GM19372 (cell line): ENCODE measurements at regions not wholly inside any gene's neighbourhood (a gene's known extent, or its start where the extent isn't known, plus 50 kb on each side); places are given as distances from the start of the nearest gene placed in this dataset.

Source experiments
- ATAC-seq: cut with Tn5 transposase; IDR thresholded peaks from one replicate; pipeline ENCODE4 v1.9.1; 2021; ENCODE audit warnings: mild to moderate bottlenecking, low read depth, moderate library complexity; ENCODE audit not compliant: unreplicated experiment

DNA sequence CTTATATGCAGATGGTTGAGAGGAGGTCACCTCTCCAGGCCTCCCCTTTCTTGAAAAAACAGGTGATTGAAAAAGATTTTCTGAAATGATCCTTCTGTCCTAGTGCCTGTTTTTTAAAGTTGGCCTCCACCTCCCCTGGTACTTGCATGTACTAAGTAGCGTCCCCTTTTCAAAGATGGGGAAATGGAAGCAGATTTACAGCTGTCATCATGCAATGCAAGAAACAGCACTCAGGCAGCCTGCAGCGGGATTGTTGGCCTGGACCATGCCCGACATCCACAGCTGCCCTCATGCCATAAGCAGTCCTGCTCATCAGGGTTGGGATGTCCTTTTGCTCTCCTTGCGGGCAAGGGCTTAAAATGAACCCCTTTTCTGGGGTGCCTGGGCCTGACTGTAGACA, 127.2 kb upstream of the MGMT start:
- no peak for ATAC-seq

DNA sequence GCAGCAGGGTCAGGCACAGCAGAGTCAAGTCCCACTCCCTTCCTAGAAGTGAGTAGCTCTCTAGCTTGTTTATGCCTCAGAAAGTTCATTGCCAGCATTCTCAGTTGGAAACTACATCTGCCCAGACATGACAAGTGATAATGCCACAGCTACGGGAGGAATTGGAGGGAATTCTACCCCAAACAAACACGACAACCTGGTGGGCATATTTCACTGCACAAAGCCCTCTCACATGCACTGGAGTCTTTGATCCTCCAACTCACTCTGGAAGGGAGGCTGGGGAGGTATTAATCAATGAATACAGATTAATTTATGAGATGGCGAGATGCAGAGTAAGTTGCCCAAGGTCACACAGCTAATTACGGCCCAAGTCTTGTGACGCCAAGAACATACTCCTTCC, 126.0 kb upstream of the MGMT start:
- ATAC-seq, result no peak

DNA sequence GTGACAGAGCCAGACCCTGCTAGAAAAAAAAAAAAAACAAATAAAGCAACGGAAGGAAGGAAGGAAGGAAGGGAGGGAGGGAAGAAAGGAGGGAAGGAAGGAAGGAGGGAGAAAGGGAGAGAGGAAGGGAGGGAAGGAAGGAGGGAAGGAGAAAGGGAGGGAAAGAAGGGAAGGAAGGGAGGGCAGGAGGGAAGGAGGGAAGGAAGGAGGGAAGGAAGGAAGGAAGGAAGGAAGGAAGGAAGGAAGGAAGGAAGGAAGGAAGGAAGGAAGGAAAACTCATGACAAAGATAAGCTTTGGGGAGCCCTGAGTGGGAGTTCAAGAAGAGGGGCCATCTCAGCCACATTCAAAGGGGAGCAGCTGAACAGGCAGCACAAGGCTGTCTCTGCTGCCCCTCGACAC, 124.7 kb upstream of the MGMT start:
- no peak for ATAC-seq

DNA sequence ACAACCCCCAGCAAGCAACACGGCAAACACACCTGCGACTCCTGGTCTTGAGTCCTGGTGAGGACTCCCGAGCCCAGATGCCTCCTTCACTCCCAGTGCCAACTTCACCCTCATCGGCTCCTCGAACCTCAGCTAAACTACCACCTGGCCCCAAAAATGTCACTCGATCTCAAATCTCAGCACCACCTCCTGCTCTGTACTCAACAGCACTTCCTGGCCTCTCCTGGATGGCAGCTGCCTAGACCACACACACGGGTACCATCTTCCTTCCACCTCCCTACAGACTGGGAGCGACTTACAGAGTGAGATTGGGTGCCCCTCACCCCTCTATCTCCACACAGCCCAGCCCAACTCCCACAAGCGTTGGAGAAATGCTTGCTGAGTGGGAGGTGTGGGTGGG, 123.9 kb upstream of the MGMT start:
- ATAC-seq, result no peak

DNA sequence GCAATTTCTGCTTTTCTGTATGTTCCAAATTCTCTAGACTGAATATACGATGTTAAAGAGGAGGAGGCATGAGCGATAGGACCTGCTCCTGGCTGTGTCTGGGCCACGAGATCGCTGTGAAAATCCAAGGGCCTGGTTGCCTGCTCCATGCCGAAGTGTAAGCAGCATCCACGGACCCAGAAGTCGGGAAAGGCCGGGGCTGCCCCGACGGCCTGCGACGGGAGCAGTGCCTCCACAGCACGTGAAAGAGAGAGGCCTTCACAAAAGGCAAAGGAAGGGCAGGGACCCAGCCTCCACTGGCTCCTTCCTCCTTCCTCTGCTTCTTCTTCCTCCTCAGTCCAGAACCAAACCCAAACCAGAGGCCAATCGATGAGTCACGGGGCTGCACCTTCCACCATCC, 122.9 kb upstream of the MGMT start:
- ATAC-seq, result no peak

DNA sequence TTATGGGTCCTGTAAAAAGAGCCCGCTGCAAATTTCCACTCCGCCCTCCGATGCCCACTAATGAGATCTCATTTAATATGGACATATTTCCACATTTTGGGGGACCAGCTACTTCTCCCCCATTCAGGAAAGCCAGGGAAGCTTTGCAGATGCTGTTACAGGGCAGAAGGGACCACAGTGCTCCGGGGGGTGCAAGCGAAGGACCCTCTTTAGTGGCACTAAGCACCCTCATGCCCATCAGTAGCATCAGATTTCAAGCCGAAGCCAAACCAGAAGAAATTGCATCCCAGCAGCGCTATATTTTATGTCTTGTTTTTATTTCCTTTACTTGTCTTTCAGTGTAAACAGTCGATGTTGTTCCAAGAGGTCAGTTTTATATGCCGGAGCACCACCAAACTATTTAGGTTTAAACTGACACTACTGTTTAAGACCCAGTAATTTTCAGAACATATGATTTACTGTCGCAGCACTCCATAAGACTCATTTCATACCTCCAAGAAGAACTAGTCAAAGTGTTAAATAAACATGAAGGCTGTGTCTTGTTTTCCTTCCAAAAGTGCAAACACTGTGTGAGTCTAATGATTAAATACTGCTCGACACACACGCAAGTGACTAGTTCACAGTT, 122.2 kb upstream of the MGMT start:
- no peak for ATAC-seq

DNA sequence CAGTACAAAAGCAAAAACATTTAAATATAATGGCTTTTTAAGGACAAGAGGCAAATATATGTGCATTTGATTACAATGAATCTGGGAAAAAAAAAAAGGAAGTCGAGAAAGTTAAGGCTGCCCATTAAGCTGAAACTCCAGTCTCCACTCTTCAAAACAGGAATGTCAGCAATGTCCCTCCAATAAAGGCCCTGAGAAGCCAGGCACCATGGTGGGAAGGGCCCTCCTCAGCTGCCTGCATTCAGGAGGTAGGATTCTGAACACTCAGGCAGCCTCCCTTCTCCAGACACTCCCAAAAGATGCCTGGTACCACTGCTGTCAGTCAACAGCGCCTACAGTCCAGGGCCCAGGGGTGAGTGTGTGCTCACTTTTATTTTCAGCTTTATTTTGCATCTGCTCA, 121.3 kb upstream of the MGMT start:
- no peak for ATAC-seq

DNA sequence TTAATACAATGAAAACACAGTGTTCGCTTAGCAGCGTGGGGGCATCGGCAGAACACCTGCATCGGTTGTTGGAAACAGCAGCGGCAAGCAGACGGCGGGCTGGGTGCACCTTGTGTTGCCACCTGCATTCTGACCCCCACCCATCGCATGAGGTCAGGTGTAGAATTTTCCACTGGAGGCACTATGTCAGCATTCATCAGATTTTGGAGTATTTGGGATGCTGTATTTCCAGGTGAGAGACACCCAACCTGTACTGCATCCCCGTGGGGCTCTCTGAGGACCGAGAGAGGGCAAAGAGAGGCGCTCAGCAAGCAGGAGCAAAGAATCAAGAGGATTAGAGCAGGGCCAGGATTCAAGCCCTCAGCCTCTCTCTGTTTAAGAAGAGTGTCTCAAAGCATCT, 116.4 kb upstream of the MGMT start:
- ATAC-seq, result no peak

DNA sequence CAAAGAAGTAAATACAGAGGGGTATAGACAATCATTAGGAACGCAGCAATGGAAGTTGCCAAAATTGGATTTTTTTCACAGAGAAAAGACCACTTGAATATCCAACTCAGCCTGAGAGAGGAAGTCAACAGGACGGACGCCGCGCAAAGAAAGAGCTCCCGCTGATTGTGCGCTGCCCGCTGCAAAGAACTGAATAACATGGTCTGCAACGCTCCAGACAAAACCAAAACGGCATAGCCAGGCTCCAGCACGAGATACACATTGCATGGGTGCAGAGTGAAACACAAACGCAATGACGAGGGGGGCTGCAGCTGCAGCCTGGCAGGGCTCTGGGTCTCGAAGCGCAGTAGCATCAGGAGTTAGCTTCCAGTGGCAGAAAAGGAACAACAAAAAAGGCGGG, 113.9 kb upstream of the MGMT start:
- no peak for ATAC-seq

DNA sequence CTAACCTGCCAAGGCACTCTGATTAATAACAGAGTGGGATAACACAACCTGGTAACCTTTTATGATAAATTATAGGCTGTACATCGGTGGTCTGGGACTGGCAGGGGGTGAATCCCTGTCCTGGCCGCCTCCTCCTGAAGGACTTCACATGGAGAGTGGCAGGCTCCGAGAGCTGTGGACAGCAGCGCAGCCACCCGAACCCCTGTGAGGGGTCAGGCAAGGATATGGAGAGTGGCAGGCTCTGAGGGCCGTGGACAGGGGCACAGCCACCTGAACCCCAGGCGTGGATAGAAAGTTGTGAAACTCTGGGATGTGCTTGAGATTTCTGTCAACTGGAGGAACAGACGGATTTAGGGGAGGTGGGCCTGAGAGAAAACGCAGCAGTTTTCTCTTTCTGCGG, 107.0 kb upstream of the MGMT start:
- ATAC-seq, result no peak

DNA sequence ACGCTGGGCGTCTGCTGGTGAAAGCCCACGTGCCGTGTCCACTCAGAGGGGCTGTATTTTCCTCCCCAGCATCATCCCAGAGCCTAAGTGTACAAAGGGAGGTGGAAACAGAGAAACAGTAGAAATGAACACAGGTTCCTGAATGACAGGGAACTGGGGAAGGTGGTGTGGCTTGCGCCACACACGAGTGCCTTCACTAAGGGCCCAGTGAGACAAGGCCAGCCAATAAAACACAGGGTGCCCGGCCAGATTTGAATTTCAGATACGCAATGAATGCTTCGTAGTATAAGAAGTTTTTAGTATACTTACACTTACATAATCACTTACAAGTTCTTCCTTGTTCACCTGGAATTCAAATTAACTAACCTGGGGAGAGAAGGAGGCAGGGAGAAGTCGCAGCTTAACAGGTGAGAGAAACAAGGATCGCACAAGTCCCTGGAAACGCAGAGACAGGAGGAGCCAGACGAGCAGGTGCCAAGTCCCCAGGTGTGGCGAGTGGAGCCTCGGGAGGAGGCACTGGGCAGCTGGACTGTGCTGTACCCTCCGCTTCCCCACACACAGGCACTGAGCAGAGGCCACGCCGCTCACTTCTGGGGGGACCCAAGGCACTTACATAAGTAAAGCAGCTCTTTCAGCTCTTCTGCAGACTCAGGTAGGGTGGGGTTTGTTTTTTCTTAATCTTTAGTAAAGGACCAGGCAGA, 105.2 kb upstream of the MGMT start:
- ATAC-seq, result no peak

DNA sequence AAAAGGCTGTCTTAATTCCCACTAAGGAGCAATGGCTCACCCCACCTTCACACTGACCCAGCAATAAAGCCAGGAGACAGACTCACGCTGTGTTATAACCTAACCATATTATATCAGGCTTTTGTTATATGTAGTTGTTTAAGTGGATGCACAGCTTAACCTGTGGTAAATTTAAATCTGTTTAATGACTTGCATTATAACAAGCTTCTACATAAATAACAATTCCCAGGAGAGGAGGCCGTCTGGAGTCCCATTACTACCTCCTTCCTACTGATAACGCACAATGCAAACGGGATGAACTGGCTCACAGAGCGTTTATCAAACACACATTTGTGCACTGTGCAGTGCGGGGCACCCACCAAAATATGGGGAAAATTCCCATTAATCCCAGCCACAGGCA, 102.1 kb upstream of the MGMT start:
- no peak for ATAC-seq

DNA sequence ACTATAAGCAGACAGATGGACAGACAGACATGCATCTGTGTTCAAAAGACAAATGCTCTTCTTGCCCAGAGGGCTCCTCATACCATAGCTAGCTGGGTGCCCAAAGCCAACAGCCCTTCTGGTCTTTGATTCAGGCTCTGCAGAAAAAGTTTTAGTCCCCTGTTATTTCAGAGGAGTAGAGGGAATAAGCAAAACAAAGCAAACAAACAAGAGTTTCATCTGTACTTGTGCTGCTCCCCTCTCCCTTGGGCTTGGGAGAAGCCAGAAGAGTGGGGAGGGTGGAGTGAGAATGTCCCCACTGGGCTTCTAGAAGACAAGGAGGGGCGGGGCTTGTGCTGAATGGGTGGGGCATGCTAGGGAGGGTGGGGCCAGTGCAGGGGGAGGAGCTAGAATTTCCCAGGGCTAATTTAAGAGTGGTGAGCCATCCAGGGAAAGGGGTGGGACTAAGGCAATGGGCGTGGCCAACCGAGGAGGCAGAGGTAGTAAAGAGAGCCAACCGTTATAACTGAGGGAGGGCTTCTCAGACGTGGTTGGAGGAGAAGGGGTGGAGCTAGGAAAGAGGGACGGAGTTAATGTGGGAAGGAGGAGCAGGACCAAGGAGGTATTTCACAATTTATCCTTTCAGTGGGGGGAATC, 101.2 kb upstream of the MGMT start:
- no peak for ATAC-seq

DNA sequence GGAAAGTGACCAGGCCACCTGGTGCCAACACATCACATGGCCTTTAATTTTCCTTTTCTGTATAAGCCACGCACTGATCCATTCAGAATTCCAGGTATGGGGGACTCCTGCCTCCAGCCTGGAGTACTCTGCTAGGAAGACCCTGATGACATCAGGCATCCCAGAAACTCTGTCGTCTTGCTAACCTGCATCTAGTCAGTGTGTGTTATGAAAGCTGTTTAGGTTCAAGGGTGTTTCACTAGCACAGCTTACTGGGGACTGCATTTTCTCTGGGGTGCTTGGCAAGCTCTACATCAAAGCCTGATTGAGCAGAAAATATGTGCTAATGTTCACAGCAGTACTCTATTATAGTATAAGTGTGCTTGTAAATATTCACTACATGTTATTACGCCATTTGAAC, 100.6 kb upstream of the MGMT start:
- no peak for ATAC-seq

DNA sequence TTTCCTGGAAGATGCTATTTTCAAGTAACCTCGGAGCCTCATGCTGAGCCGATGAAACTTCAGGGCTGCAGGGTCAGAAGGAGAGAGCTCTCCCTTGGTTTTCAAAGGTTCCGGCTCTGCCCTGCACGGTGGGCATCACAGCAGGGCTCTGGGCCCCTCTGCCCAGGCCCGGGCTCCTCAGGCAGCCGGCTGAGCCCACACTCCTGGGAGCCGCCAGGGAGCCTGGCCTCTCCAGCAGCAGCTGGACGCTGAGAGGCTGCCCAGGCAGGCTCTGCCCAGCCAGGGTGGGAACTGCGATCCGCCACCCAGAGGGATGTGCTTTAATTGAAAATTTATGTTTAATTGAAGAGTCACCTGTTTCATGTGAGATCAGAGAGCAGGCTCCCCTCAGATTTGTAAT, 97.5 kb upstream of the MGMT start:
- ATAC-seq, result no peak

DNA sequence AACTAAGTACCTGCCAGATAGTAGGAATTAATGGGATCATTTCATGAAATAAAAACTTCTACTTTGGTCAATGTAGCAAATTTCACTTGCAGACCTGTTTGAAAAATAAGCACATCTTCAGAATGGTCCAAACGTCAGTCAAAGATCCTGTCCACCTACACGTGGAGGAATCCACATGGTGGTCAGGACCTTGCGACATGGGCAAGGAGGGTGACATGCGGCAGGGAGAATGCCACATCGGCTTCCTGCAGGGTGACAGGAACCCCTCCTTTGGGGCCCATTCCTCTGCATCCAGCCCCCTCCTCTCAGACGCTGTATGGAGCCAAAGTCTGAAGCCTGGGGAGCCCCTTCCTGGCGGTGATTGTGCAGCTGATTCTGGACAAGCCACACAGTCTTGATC, 95.5 kb upstream of the MGMT start:
- ATAC-seq, result no peak

DNA sequence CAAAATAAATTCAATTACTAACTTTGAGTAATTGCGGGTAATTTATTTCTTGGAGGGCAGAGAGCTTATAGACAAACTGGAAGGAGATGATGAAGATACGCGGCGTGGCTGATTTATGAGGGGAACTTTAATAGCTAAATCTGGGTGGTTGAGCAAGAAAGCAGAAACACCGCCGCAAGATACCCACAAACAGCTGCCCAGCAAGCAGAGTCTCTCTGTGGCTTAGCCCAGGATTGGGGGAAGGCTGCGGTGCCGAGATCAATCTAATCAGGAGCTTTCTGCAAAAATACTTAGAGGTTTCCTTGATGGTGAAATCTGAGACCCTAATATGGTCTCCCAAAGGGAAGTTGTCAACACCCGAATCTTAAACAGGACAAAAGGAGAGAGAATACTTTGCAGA, 94.9 kb upstream of the MGMT start:
- no peak for ATAC-seq

DNA sequence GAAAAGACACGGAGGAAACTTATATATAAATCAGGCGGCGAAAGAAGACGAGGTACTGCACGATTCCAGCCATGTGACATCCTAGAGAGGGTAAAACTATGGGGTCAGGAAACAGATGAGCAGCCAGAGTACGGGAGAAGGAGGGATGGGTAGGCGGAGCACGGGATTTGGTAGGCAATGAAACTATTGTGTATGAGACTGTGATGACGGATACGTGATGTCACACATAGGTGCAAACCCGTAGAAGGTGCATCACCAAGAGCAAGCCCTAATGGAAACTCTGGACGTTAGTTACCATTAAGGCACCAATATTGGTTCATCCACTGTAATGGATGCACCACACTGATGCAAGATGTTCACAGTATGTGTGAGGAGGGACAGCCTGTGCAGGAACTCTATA, 93.8 kb upstream of the MGMT start:
- no peak for ATAC-seq

DNA sequence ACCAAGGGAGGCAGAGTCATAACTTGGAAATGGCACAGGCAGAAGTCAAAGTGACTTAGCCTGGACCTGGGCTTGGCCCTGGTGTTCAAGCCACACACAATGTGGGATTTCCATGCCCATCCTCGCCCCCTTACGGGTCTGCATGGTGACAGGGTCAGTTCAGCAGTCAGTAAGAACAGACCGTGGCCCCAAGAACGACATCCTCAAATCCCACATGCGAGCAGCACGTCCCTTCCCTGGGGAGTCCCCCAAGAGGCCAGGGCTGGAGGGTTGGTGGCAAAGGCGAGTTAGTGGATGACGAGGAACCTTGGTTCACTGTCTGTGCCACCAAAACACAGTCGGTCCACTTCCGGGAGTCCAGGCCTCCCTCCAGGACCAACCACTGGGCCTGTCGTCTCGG, 93.3 kb upstream of the MGMT start:
- no peak for ATAC-seq

DNA sequence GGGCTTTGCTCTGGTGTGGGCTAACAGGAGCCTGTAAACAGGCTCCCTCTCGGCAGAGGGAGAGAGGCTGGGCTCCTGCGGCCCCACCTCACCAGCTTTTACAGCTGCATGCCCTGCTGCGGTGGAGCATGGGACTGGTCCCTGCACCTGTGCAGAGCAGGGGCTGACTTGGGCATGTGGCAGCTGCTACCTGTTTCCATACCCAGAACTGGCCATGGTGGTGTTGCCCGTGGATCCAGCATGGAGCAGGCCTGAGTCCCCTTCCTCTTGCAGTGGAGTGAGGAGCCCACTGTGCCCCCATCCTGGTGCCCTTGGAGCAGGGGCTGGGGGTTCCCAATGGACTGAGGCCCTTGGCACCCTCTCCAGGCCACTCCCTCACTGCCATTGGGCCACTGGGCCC, 91.9 kb upstream of the MGMT start:
- no peak for ATAC-seq

DNA sequence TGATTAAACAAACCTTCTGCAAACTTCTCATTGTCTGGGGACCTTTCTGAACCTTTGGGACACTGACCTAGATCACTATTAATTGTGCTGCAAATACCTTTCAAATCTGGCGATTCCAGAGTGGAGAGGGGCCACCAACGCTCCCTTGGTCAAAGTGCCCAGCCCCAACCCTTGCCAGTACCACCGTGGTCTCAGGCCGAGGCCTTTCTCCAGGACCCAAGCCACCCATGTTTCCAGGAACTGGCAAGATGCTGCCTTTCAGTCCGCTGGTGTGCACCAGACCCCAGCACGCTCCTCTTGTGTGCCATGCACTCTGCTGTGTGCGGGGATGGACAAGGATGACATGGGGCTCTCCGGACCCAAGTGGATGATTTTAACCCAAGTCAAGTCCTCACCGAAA, 91.1 kb upstream of the MGMT start:
- no peak for ATAC-seq

DNA sequence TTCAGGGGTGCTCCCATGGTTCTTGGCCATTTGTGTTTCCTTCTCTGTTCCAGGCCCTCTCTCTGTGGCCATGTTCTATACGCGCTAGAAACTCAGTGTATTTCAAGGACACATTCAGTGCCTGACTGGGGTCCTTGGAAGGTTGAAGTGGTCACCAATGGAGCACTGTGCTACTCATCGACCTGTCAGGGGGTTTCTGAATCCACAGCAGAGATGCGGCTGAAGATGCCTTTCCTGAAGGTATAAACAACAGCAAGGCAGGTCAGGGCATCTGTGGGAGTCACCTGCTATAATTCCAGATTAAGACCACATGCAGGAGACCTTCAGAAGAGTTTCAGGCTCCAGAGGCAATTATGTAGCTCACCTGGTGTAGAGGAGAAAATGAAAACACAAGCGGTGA, 86.8 kb upstream of the MGMT start:
- ATAC-seq, result no peak
